HG03280 (cell line): ENCODE measurements at regions not wholly inside any gene's neighbourhood (a gene's known extent, or its start where the extent isn't known, plus 50 kb on each side); places are given as distances from the start of the nearest gene placed in this dataset.

Experiments
- ATAC-seq: cut with Tn5 transposase; IDR thresholded peaks from one replicate; pipeline ENCODE4 v1.9.1; 2021; ENCODE audit warnings: mild to moderate bottlenecking, moderate library complexity; ENCODE audit not compliant: unreplicated experiment

- ATAC-seq, result no peak
These were observed 256.0 kb downstream of the DCDC2C start for GRCh38 chr2:3959372-3959771.

- ATAC-seq, result no peak
These were observed 256.7 kb downstream of the DCDC2C start for GRCh38 chr2:3960106-3960505.

- no peak for ATAC-seq
These were observed 259.3 kb downstream of the DCDC2C start for GRCh38 chr2:3962719-3963118.

- no peak for ATAC-seq
These were observed 261.8 kb downstream of the DCDC2C start for GRCh38 chr2:3965211-3965610.

- ATAC-seq, result no peak
These were observed 262.6 kb downstream of the DCDC2C start for GRCh38 chr2:3965953-3966352.

GRCh38 chr2:3966470-3966869 is 263.1 kb downstream of the DCDC2C start:
- ATAC-seq, result no peak

- ATAC-seq, result no peak
These were observed 265.4 kb downstream of the DCDC2C start for GRCh38 chr2:3968736-3969135.

GRCh38 chr2:3970791-3971651 is 267.6 kb downstream of the DCDC2C start:
- ATAC-seq, result no peak

GRCh38 chr2:3971652-3972192 is 268.3 kb downstream of the DCDC2C start:
- ATAC-seq, result no peak

GRCh38 chr2:3972377-3972776 is 269.0 kb downstream of the DCDC2C start:
- no peak for ATAC-seq

- no peak for ATAC-seq
These were observed 271.4 kb downstream of the DCDC2C start for GRCh38 chr2:3974765-3975164.

- no peak for ATAC-seq
These were observed 278.1 kb downstream of the DCDC2C start for GRCh38 chr2:3981446-3981987.

GRCh38 chr2:3982160-3982559 is 278.8 kb downstream of the DCDC2C start:
- ATAC-seq, result no peak

GRCh38 chr2:3986063-3986462 is 282.7 kb downstream of the DCDC2C start:
- no peak for ATAC-seq

- no peak for ATAC-seq
These were observed 283.3 kb downstream of the DCDC2C start for GRCh38 chr2:3986530-3987258.

GRCh38 chr2:4002841-4003403 is 299.5 kb downstream of the DCDC2C start:
- no peak for ATAC-seq

GRCh38 chr2:4012197-4012596 is 308.8 kb downstream of the DCDC2C start:
- ATAC-seq, result no peak

- no peak for ATAC-seq
These were observed 315.2 kb downstream of the DCDC2C start for GRCh38 chr2:4018535-4018934.

- no peak for ATAC-seq
These were observed 316.8 kb downstream of the DCDC2C start for GRCh38 chr2:4020153-4020552.

GRCh38 chr2:4020649-4021048 is 317.3 kb downstream of the DCDC2C start:
- no peak for ATAC-seq

GRCh38 chr2:4024605-4025004 is 321.2 kb downstream of the DCDC2C start:
- ATAC-seq, result no peak
